Breast epithelium (tissue), 3 donors: ENCODE measurements at regions not wholly inside any gene's neighbourhood (a gene's known extent, or its start where the extent isn't known, plus 50 kb on each side); places are given as distances from the start of the nearest gene placed in this dataset.
A peak's percentile ranks its signal among the peaks of the same experiment; 100 is the strongest.

Experiments
- POLR2AphosphoS5 ChIP-seq, 3 donors: sonication (generic); formaldehyde crosslinking; IDR thresholded peaks; one replicate each; pipeline ENCODE4 v1.6.1; 2017; ENCODE audit warnings: antibody characterized with exemption in 3 of 3
- TF ChIP-seq, protein P1 (sequence below), 3 donors: fragments of 450-650 bp; IDR thresholded peaks; one replicate each; pipeline ENCODE4 v1.5.1; 2016 to 2017; ENCODE audit warnings: antibody characterized with exemption in 3 of 3, mild to moderate bottlenecking in 3 of 3, moderate library complexity in 3 of 3

DNA sequence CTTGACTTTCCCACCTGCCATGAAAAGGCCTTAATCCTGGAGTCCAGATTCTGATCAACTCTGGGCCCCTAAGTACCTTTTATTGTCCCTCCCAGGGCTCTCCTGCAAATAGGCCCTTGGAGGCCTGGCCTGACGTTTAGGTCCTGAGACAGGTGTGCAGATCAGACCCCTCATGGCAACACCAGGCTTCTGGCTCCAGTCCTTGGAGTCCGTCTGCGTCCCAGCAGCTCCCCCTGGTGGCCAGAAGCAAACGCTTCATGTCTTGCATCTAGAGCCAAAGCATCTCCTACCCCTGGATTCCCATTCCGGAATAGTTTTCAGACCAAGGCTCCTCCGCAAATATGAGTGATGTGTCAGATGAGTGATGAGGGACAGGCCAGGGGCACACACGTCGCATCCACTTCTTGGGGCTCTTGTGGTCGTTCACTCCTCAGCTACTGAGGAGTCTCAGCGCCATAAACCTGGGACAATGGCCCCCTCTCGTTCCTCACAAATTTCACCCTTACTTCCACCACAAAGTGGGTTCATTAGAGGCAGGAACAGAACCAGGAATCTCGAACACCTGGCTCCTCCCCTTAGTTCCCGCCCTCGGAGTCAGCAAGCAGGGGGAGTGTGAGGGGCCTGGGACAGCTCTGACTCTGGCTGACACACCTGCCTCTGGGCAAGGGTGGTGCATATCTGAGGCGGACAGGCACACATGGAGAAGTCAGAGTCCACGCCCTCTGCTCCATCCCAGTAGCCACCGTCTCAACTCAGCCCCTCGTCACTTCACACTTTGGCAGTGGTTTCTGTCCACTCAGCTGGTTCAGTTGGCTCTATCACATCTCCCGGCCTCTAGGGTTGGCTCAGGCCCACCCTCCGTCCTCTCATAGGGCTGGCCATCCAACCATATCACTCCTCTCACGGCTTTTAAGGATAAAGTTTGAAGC lies 77.9 kb upstream of the PWP1 start:
- TF ChIP-seq, protein P1, sequence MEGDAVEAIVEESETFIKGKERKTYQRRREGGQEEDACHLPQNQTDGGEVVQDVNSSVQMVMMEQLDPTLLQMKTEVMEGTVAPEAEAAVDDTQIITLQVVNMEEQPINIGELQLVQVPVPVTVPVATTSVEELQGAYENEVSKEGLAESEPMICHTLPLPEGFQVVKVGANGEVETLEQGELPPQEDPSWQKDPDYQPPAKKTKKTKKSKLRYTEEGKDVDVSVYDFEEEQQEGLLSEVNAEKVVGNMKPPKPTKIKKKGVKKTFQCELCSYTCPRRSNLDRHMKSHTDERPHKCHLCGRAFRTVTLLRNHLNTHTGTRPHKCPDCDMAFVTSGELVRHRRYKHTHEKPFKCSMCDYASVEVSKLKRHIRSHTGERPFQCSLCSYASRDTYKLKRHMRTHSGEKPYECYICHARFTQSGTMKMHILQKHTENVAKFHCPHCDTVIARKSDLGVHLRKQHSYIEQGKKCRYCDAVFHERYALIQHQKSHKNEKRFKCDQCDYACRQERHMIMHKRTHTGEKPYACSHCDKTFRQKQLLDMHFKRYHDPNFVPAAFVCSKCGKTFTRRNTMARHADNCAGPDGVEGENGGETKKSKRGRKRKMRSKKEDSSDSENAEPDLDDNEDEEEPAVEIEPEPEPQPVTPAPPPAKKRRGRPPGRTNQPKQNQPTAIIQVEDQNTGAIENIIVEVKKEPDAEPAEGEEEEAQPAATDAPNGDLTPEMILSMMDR (IDR thresholded peaks at IDR 0.05): peak; percentile 84 to 85 (median 84)
- peak in 1 of 3 donors; percentile 17 for TF ChIP-seq POLR2AphosphoS5 (IDR thresholded peaks at IDR 0.05)
